K562 (cell line): ENCODE measurements at regions not wholly inside any gene's neighbourhood (a gene's known extent, or its start where the extent isn't known, plus 50 kb on each side); places are given as distances from the start of the nearest gene placed in this dataset.
"Not testable (repeated sequence)": the region's sequence is repeated elsewhere in the genome, so short reads cannot be mapped to it uniquely, and the experiment has no call there.

Experiments
- BMI1 ChIP-seq: fragments of 150-350 bp; IDR thresholded peaks from 2 replicates; pipeline ENCODE4 v1.6.1; 2014; ENCODE audit warnings: low read length
- EP300 ChIP-seq: IDR thresholded peaks from 2 replicates; pipeline ENCODE4 v1.6.1; 2012; ENCODE audit warnings: low read length, improper control_type of control experiment
- GATA2 ChIP-seq: sonication (generic); formaldehyde crosslinking; IDR thresholded peaks from 2 replicates; pipeline ENCODE4 v1.4.0; 2020; ENCODE audit warnings: mild to moderate bottlenecking, missing genetic modification reagents
- POLR2A ChIP-seq: fragments of 450-650 bp; conservative IDR thresholded peaks from 2 replicates; pipeline ENCODE4 v1.6.1; 2016
- RBFOX2 ChIP-seq: fragments of 200-400 bp; formaldehyde crosslinking; IDR thresholded peaks from 2 replicates; pipeline ENCODE4 v1.6.1; 2017; ENCODE audit warnings: low read depth, mild to moderate bottlenecking, low read length, moderate library complexity
- SIN3A ChIP-seq, 2 experiments: fragments of 150-350 bp in 1 of 2; IDR thresholded peaks; 2 replicates each; pipeline ENCODE4 v1.6.1; 2011 to 2016; ENCODE audit warnings: borderline replicate concordance in 2 of 2, low read depth in 2 of 2, low read length in 2 of 2, mild to moderate bottlenecking in 2 of 2, moderate library complexity in 2 of 2; ENCODE audit not compliant: control insufficient read depth in 1 of 2
- ZNF121 ChIP-seq: sonication (generic); formaldehyde crosslinking; conservative IDR thresholded peaks from 2 replicates; pipeline ENCODE4 v1.8.0; 2022; ENCODE audit warnings: missing genetic modification reagents
- ZNF143 ChIP-seq: sonication (generic); formaldehyde crosslinking; IDR thresholded peaks from 2 replicates; pipeline ENCODE4 v1.9.0; 2022; ENCODE audit warnings: mild to moderate bottlenecking, missing genetic modification reagents
- ZNF644 ChIP-seq: fragments of 200-800 bp; sonication (Bioruptor generic); IDR thresholded peaks from 2 replicates; pipeline ENCODE4 v1.6.1; 2016; ENCODE audit warnings: low read depth, missing genetic modification characterization, missing compliant biosample characterization
- ZNF695 ChIP-seq: fragments of 450-650 bp; formaldehyde crosslinking; IDR thresholded peaks from 2 replicates; pipeline ENCODE4 v1.4.0; 2020; ENCODE audit warnings: mild to moderate bottlenecking, moderate library complexity
- TF ChIP-seq, protein P1 (sequence below): sonication (generic); formaldehyde crosslinking; IDR thresholded peaks from 2 replicates; pipeline ENCODE4 v1.8.1; 2023; ENCODE audit warnings: mild to moderate bottlenecking, missing genetic modification reagents
- TF ChIP-seq, protein P2 (sequence below): sonication (generic); formaldehyde crosslinking; IDR thresholded peaks from 2 replicates; pipeline ENCODE4 v1.8.0; 2022; ENCODE audit warnings: missing genetic modification reagents, mild to moderate bottlenecking, borderline replicate concordance
- TF ChIP-seq, protein P3 (sequence below): fragments of 450-650 bp; conservative IDR thresholded peaks from 2 replicates; pipeline ENCODE4 v1.6.1; 2016; ENCODE audit warnings: missing genetic modification characterization, low read depth, mild to moderate bottlenecking, missing compliant biosample characterization, moderate library complexity

DNA sequence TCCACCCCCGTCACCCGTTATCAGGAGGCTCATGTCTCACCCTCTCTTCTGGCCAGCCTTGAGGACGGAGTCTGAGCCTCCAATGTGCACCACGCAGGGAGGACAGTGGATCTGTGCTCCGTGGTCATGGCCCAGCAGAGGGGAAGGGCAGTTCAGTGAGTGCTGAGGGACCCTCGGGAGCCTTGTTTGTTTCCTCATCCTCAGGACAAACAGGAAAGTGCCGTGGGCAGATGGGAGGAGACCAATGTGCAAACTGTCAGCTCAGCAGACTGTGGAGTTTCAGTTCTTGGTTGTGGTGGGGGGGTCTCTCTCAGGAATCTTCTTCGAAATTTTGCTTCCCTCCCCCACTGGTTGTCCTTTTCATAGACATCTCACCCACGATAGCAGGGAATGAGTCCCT lies 429.6 kb downstream of the DIRAS2 start:
- TF ChIP-seq ZNF121 (CRISPR knock-in tag); ZNF695 (CRISPR knock-in tag); GATA2 (CRISPR knock-in tag); BMI1; ZNF143 (CRISPR knock-in tag); RBFOX2; SIN3A (IDR thresholded peaks at IDR 0.05; ENCODE audit: borderline replicate concordance in 2 of 2, control insufficient read depth in 1 of 2, low read depth in 2 of 2, low read length in 2 of 2); POLR2A; EP300; ZNF644 (tag): not testable (repeated sequence)
- TF ChIP-seq, protein P1, sequence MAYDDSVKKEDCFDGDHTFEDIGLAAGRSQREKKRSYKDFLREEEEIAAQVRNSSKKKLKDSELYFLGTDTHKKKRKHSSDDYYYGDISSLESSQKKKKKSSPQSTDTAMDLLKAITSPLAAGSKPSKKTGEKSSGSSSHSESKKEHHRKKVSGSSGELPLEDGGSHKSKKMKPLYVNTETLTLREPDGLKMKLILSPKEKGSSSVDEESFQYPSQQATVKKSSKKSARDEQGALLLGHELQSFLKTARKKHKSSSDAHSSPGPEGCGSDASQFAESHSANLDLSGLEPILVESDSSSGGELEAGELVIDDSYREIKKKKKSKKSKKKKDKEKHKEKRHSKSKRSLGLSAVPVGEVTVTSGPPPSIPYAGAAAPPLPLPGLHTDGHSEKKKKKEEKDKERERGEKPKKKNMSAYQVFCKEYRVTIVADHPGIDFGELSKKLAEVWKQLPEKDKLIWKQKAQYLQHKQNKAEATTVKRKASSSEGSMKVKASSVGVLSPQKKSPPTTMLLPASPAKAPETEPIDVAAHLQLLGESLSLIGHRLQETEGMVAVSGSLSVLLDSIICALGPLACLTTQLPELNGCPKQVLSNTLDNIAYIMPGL (CRISPR knock-in tag), result not testable (repeated sequence)
- TF ChIP-seq, protein P2, sequence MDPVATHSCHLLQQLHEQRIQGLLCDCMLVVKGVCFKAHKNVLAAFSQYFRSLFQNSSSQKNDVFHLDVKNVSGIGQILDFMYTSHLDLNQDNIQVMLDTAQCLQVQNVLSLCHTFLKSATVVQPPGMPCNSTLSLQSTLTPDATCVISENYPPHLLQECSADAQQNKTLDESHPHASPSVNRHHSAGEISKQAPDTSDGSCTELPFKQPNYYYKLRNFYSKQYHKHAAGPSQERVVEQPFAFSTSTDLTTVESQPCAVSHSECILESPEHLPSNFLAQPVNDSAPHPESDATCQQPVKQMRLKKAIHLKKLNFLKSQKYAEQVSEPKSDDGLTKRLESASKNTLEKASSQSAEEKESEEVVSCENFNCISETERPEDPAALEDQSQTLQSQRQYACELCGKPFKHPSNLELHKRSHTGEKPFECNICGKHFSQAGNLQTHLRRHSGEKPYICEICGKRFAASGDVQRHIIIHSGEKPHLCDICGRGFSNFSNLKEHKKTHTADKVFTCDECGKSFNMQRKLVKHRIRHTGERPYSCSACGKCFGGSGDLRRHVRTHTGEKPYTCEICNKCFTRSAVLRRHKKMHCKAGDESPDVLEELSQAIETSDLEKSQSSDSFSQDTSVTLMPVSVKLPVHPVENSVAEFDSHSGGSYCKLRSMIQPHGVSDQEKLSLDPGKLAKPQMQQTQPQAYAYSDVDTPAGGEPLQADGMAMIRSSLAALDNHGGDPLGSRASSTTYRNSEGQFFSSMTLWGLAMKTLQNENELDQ (CRISPR knock-in tag), result not testable (repeated sequence)
- TF ChIP-seq, protein P3, sequence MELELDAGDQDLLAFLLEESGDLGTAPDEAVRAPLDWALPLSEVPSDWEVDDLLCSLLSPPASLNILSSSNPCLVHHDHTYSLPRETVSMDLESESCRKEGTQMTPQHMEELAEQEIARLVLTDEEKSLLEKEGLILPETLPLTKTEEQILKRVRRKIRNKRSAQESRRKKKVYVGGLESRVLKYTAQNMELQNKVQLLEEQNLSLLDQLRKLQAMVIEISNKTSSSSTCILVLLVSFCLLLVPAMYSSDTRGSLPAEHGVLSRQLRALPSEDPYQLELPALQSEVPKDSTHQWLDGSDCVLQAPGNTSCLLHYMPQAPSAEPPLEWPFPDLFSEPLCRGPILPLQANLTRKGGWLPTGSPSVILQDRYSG (tag), result not testable (repeated sequence)
